Activated T-cell treated with anti-CD3 and anti-CD28 coated beads, Interleukin-2, amount 50 U/mL, for 4 hours (primary cell): ENCODE measurements at regions not wholly inside any gene's neighbourhood (a gene's known extent, or its start where the extent isn't known, plus 50 kb on each side); places are given as distances from the start of the nearest gene placed in this dataset.

ENCODE experiments used
- ATAC-seq, 2 donors: fragments of 200-7000 bp; cut with Tn5 transposase; one replicate each; pipeline ENCODE4 v1.10.0; 2021
- DNase-seq: peaks from one replicate; pipeline ENCODE4 v3.0.0-alpha.2; 2020
- H3K27me3 Mint-ChIP-seq: one replicate; pipeline ENCODE4 v1.8.0; 2021; ENCODE audit warnings: low read depth, mixed read lengths
- H3K36me3 Mint-ChIP-seq: one replicate; pipeline ENCODE4 v1.8.0; 2022; ENCODE audit warnings: mixed read lengths; ENCODE audit not compliant: insufficient read depth
- H3K4me1 Mint-ChIP-seq: one replicate; pipeline ENCODE4 v1.8.0; 2021; ENCODE audit warnings: low read depth, mixed read lengths
- H3K4me3 Mint-ChIP-seq: one replicate; pipeline ENCODE4 v1.8.0; 2021; ENCODE audit warnings: mild to moderate bottlenecking, moderate library complexity, mixed read lengths
- H3K9me3 Mint-ChIP-seq: one replicate; pipeline ENCODE4 v1.8.0; 2021; ENCODE audit warnings: mixed read lengths

DNA sequence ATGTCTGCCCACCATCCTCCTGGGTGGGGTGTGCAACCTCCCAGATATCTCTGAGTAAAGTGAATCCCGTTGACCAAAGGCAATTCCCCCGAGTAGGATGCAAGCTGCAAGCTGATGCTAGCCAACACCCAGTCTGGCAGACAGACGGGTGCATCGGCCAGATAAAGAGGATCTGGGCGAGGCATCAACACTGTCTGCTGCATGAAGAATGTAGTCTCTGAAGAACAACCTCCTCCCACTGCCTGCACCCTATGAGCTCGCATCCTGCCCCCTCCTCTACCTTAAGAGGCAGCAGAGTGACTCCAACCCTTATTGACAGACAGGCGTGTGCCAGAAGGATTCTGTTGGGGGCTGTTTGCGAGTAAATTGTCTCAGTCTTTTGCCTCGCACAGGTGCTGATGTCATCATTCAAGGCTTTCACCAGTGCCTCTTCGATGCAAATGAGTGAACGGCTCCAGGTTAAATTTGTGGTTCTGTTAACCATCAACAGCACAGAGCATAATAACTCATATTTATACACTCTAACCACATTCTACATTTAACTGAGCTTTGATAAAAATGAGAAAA, 546.9 kb downstream of the BCOR start:
- Mint-ChIP-seq H3K36me3 (no peaks in the 10 kb centered on the region), H3K27me3 (no peaks in the 10 kb centered on the region), H3K4me3 (no peak overlapping the region), H3K4me1 (peaks cover 3% of the 10 kb centered on the region), H3K9me3 (no peaks in the 10 kb centered on the region)
- DNase-seq (no peak), ATAC-seq (peak in 1 of 2 donors; percentile 23)

DNA sequence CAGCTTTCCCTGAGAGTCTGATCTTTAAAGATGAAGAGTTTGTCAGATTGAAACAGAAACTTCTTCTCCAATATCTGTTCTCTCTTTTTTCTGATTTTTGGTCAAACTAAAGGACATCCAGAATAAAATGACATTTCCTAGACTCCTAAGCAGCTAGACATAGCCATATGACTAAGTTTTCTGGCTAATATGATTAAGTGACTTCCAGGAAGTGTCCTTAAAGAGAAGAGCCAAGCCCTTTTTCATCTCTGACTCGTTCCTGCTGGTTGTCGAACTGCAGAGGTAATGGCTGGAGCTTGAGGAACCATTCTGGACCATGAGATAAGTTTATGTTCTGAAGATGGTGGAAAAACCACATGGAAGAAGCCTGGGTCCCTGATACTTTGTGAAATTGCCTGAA, 546.0 kb downstream of the BCOR start:
- ATAC-seq (no peak), DNase-seq (no peak)
- Mint-ChIP-seq H3K4me3 (no peak overlapping the region), H3K36me3 (no peaks in the 10 kb centered on the region), H3K27me3 (no peaks in the 10 kb centered on the region), H3K9me3 (no peaks in the 10 kb centered on the region), H3K4me1 (peaks cover 3% of the 10 kb centered on the region)

DNA sequence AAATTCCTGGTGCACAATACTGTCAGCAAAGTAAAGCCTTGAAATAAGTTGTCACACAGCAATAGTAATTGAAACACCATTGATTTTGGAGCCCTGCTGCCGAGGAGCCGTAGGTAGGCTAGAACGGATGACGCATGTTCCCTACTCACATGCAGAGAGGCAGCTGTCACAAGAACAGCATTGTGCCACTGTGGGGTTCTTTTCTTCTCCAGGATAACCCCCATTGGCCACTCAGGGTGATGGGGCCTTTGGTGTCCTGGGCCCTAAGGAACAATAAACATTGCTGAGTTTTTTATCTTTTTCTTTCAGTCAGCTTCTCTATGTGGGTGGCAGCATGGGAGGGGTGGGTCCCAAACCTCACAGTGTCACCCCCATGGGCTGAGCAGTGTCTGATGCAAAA, 542.3 kb downstream of the BCOR start:
- DNase-seq: no peak
- ATAC-seq: no peak
- H3K27me3 Mint-ChIP-seq: no peaks in the 10 kb centered on the region
- no peaks in the 10 kb centered on the region for H3K9me3 Mint-ChIP-seq
- peaks cover 3% of the 10 kb centered on the region for H3K4me1 Mint-ChIP-seq
- H3K36me3 Mint-ChIP-seq: no peaks in the 10 kb centered on the region
- no peak overlapping the region for H3K4me3 Mint-ChIP-seq

DNA sequence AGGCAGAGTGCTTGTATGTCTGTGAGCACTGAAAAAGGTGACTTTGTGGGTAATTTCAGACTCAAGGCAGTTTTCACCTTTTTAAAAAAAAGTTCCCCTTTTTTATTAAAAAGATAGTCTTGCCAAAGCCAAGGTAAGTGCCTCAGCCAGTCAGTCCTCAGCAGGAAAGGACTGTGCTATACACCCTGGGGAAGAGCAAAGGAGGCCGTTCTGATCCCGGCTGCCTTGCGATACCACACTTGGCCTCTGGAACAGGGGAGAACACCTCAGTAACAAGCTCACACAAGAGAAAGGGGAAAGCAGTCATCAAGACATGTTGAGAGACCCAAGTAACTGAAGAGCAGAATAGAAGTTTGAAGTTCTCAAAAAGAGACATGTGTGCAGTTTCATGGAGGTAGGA, 541.7 kb downstream of the BCOR start:
- no peaks in the 10 kb centered on the region for H3K36me3 Mint-ChIP-seq
- H3K27me3 Mint-ChIP-seq: no peaks in the 10 kb centered on the region
- H3K4me1 Mint-ChIP-seq: peaks cover 3% of the 10 kb centered on the region
- DNase-seq (no peak), ATAC-seq (no peak)
- no peaks in the 10 kb centered on the region for H3K9me3 Mint-ChIP-seq
- no peak overlapping the region for H3K4me3 Mint-ChIP-seq

DNA sequence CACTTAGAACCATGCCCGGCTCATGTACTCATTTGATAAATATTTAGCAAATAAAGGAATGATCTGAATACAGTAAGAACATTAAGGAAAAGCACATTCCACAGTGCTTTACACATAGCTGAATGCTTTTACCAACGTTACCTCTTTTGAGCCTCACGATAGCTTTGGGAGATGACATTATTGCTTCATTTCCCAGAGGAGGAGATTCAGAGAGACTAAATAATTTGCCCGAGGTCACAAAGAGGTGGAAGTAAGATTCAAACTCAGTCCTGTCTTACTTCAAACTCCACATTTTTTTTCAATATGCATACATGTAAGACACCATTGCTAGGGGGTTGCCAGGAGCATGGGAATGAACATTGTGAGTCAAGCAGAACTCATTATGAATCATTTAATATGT, 538.5 kb downstream of the BCOR start:
- no peaks in the 10 kb centered on the region for H3K36me3 Mint-ChIP-seq
- no peak overlapping the region for H3K4me3 Mint-ChIP-seq
- peaks cover 4% of the 10 kb centered on the region for H3K9me3 Mint-ChIP-seq
- DNase-seq: no peak
- H3K4me1 Mint-ChIP-seq: no peaks in the 10 kb centered on the region
- H3K27me3 Mint-ChIP-seq: no peaks in the 10 kb centered on the region
- no peak for ATAC-seq

DNA sequence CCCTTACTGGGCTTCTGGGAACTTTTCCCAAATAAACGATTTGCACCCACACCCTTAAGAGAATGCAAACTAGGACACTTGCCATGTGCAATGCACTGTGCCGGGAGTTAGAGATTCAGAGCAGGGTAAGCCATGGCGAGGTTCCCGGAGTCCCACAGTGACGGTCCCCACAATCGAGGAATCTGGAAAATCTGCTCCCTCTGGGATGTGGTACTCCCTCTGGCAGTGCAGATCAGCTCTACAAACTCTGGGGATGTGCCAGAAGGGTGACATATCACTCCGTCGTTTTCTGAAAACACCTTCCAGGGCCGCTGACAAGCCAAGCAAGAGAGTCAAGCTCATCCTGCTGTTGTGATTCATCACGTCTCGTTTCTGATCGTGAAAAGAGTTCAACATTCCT, 537.5 kb downstream of the BCOR start:
- no peaks in the 10 kb centered on the region for H3K27me3 Mint-ChIP-seq

DNA sequence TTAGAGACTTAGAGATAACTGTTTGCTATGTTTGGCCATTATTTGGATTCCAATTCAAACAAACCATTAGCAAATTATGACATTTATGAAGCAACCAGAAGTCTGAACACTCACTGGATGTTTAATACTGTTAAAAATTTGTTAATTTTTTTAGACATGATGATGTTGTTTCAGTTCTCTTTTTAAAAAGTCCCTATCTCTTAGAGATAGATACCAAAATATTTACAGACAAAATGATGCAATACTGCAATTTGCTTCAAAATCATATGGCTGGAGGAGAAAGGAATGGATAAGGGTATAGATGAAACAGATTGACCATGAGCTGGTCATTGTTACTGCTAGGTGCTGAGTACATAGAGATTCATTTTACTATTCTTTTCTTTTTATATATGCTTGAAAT, 534.6 kb downstream of the BCOR start:
- peaks cover 4% of the 10 kb centered on the region for H3K9me3 Mint-ChIP-seq
- ATAC-seq (no peak), DNase-seq (no peak)
- no peaks in the 10 kb centered on the region for H3K36me3 Mint-ChIP-seq
- H3K4me1 Mint-ChIP-seq: no peaks in the 10 kb centered on the region
- no peak overlapping the region for H3K4me3 Mint-ChIP-seq
- H3K27me3 Mint-ChIP-seq: no peaks in the 10 kb centered on the region

More for the DNA sequence above, 537.5 kb downstream of the BCOR start:
- no peak for ATAC-seq
- no peak overlapping the region for H3K4me3 Mint-ChIP-seq
- no peak for DNase-seq
- H3K9me3 Mint-ChIP-seq: peaks cover 4% of the 10 kb centered on the region
- no peaks in the 10 kb centered on the region for H3K4me1 Mint-ChIP-seq
- H3K36me3 Mint-ChIP-seq: no peaks in the 10 kb centered on the region

DNA sequence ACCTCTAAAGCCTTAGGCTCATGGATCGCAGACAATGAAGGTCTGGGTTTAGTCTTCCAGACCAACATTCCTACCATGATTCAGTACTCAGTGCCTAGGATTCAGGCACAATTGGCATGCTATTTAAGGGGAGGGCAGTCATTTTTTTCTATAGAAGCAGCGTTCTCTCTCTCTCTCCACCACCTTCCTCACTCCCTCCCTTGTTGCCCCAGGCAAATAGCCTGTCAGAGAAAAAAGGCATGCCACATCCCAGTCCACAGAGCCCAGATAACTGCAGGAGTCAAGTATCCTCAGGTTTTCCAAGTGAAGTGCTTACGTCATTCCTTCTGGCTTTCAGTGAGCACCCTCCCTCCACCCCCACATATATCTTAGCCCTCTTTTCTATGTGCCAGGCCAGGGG, 533.0 kb downstream of the BCOR start:
- DNase-seq (no peak), ATAC-seq (no peak)
- Mint-ChIP-seq H3K4me1 (no peaks in the 10 kb centered on the region), H3K27me3 (no peaks in the 10 kb centered on the region), H3K36me3 (no peaks in the 10 kb centered on the region), H3K4me3 (no peak overlapping the region), H3K9me3 (peaks cover 4% of the 10 kb centered on the region)

DNA sequence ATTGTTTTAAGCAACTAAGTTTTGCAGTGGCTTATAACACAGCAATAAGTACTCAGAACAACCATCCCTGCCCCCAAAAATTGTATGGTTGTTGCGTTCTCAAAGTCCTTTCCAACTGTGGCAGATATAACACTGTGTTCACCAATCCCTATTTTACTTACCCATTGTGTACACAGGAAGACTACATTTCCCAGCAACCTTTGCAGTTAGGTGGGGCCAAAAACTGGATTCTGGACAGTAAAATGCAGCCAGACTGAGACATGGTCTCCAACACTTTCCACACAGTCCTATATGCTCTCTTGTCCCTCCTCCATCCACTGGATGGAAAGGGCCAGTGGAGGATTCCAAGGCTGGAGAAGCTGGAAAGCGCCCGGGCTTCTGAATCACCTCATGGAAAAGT, 523.6 kb downstream of the BCOR start:
- Mint-ChIP-seq H3K9me3 (no peaks in the 10 kb centered on the region), H3K4me1 (peaks cover 16% of the 10 kb centered on the region), H3K4me3 (no peak overlapping the region), H3K27me3 (no peaks in the 10 kb centered on the region), H3K36me3 (no peaks in the 10 kb centered on the region)
- ATAC-seq (no peak), DNase-seq (no peak)

DNA sequence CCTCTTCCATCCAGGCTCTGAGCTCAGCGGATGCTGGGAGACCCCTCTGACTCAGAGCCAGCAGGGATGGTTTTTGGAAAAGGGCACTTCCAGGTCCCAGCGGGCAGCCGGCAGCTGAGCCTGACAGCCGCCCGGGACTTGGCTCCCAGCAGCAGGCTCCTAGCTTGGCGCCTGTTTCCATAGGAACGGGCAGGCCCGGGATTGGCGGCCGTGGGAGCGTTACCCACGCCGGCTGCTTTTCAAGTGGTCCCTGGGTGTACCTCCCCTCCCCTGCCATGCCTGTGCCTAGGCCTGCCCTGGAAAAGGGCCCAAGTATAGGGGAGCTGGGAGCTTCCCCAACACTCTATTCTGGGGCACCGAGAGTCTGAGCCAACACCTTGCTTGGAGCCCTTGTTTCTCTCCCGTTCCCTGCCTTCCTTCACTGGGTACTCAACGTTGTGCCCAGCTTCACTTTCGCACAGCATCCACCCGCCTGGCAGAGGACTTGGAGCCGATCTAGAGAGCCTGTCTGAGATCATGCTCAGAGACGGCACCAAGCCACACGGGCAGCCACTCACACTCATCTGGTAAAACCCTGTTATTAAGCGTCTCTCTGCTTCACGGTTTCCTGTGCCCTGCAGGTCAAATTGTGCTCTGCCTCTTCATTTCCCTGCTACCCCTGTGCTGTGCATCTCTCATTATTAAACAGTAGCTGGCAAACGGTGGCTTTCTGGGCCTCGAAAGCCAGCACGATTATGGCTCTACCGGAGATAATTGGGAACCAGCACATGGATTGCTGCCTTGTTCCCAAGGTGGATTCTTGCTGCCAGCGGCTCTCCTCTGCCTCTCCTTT, 521.5 kb downstream of the BCOR start:
- no peak for ATAC-seq
- no peak for DNase-seq
- Mint-ChIP-seq H3K4me1 (peaks cover 19% of the 10 kb centered on the region), H3K4me3 (no peak overlapping the region), H3K9me3 (no peaks in the 10 kb centered on the region), H3K36me3 (no peaks in the 10 kb centered on the region), H3K27me3 (no peaks in the 10 kb centered on the region)

DNA sequence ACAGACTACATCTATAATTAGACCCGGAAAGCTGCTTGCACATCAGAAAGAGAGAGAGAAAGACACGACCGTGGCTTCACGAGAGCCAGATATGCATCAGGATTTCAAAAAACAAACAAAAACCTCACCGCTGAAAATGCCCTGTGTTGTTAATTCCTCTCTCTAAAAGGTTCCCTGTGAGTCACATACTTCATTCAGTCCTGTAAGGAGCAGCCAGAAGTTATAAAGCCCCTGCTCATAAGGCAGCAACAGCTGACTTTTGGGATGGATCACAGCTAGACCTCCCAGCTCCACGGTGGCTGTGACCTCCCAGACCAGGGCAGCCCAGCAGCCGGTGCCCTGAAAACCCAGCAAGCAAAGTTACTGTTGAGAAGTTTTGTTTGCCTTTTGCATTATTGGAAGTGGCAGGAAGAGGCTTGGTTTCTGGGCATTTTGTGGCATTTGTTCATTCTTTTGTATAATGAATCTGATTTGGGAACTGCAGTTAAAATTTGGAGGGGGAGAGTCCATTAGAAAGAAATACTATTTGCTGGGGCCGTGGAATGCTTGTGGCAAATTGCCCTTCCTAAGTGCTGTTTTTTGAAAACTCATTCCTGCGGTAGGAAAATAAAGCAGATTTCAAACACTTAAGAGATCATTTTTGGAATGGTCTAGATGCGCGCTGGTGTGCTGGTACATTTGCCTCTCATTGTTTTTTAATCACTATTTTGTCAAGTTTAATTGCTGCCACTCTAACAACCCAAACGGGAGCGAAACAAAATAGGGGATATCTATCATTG, 520.4 kb downstream of the BCOR start:
- no peak overlapping the region for H3K4me3 Mint-ChIP-seq
- no peak for ATAC-seq

DNA sequence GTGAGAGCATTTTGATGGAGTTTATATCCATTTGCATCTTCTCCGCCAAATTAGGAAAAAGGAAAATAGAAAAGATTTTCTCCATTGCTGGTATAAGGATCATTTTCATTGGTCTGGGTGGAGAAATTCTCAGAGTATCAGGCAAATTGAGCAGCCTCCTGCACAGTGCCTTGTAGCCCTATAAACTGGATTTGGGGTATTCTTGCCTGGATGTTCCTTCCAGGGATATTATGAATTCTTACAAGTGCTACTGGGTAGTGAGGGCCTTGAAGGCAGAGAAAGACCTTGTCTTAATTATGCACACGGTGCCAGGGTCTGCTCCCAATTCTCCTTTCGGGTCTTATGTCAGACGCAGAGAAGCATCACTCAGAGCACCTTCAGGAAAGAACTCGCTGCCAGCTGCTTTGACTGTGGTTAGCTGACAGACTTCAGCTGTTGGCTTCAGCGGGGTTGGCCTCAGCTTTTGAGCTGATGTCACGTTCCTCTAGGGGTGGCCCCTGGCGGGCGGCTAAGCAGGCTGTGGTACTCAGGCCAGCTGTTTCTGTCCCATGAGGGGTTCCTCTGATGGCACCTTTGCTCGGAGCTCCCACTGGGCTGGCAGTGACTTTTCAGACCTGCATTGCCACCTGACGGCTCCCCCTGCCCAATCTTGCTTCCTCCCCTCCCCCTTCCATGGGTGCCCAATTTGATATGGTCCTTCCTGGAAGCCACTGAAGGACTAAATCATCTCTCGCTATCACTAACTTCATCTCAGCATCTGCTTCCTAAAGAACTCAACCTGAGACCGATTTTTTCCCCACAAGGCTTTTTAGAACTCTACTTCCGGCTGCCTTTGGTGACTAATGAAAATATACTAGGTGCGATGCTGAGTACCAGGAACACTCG, 519.5 kb downstream of the BCOR start:
- H3K4me1 Mint-ChIP-seq: peaks cover 19% of the 10 kb centered on the region

More for the DNA sequence above, 520.4 kb downstream of the BCOR start:
- Mint-ChIP-seq H3K9me3 (no peaks in the 10 kb centered on the region), H3K36me3 (no peaks in the 10 kb centered on the region), H3K4me1 (peaks cover 19% of the 10 kb centered on the region), H3K27me3 (no peaks in the 10 kb centered on the region)
- DNase-seq: no peak

DNA sequence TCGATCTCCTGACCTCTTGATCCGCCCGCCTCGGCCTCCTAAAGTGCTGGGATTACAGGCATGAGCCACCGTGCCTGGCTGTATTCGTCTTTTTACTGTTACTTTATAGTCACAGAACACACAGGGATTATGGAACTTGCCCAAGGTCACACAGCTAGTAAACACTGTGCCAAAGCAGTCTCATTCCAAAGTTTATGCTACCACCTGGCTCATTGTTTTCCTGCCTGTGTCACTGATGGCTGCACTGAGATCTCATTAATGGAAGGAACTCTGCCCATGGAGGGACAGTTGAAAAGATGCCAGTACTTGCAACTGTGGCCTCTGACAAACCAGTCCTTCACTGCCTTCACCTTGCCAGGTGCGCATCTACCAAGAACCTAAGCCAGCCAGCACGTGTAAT, 517.7 kb downstream of the BCOR start:
- no peak overlapping the region for H3K4me3 Mint-ChIP-seq

More for the DNA sequence above, 519.5 kb downstream of the BCOR start:
- no peaks in the 10 kb centered on the region for H3K36me3 Mint-ChIP-seq
- H3K4me3 Mint-ChIP-seq: peak overlapping the region; percentile 70
- peak; percentile 26 for DNase-seq
- H3K9me3 Mint-ChIP-seq: no peaks in the 10 kb centered on the region
- H3K27me3 Mint-ChIP-seq: no peaks in the 10 kb centered on the region
- ATAC-seq: peak; percentile 86 to 93

DNA sequence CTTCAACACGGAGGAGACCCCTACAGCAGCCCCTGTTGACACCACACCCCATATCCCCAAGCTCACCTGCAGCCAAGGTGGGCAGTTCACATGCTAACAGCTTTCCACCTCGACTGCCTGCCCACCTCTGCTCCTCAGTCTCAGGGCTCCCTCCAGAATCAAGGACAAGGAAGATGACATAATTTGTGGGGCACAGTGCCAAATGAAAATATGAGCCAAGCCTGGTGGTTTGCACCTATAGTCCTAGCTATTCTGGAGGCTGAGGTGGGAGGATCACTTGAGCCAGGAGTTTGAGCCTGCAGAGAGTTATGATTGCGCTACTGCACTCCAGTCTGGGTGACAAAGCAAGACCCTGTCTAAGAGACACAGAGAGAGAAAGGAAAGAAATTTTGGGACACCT, 516.3 kb downstream of the BCOR start:
- H3K27me3 Mint-ChIP-seq: no peaks in the 10 kb centered on the region
- ATAC-seq (no peak), DNase-seq (no peak)
- no peaks in the 10 kb centered on the region for H3K36me3 Mint-ChIP-seq
- H3K9me3 Mint-ChIP-seq: no peaks in the 10 kb centered on the region
- peaks cover 19% of the 10 kb centered on the region for H3K4me1 Mint-ChIP-seq
- H3K4me3 Mint-ChIP-seq: no peak overlapping the region

More for the DNA sequence above, 517.7 kb downstream of the BCOR start:
- Mint-ChIP-seq H3K27me3 (no peaks in the 10 kb centered on the region), H3K36me3 (no peaks in the 10 kb centered on the region), H3K4me1 (peaks cover 19% of the 10 kb centered on the region), H3K9me3 (no peaks in the 10 kb centered on the region)
- no peak for DNase-seq
- ATAC-seq: no peak
